ENCODE measurements at regions not wholly inside any gene's neighbourhood (a gene's known extent, or its start where the extent isn't known, plus 50 kb on each side); places are given as distances from the start of the nearest gene placed in this dataset.

DNA sequence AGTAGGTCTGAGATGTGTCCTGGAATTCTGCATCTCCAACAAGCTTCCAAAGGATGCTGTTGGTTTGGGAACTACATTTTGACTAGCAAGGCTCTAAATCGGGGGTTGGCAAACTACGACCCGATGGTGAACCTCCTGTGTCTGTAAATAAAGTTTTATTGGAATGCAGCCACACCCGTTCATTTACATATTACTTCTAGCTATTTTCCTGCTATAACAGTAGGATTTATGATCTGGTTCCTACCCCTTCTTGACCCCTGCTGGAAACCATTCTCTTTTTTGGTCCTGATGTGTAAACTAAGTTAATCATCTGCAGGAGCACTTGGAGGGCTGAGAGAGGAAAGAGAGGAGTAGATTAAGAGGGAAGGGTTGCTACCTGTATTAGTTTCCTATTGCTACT, 454.5 kb downstream of the RASEF start:
- TF ChIP-seq, protein P1, sequence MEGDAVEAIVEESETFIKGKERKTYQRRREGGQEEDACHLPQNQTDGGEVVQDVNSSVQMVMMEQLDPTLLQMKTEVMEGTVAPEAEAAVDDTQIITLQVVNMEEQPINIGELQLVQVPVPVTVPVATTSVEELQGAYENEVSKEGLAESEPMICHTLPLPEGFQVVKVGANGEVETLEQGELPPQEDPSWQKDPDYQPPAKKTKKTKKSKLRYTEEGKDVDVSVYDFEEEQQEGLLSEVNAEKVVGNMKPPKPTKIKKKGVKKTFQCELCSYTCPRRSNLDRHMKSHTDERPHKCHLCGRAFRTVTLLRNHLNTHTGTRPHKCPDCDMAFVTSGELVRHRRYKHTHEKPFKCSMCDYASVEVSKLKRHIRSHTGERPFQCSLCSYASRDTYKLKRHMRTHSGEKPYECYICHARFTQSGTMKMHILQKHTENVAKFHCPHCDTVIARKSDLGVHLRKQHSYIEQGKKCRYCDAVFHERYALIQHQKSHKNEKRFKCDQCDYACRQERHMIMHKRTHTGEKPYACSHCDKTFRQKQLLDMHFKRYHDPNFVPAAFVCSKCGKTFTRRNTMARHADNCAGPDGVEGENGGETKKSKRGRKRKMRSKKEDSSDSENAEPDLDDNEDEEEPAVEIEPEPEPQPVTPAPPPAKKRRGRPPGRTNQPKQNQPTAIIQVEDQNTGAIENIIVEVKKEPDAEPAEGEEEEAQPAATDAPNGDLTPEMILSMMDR (conservative IDR thresholded peaks at IDR 0.05), result no peak
- no peak for TF ChIP-seq ZFX (IDR thresholded peaks at IDR 0.05)
